ENCODE measurements at regions not wholly inside any gene's neighbourhood (a gene's known extent, or its start where the extent isn't known, plus 50 kb on each side); places are given as distances from the start of the nearest gene placed in this dataset.

DNA sequence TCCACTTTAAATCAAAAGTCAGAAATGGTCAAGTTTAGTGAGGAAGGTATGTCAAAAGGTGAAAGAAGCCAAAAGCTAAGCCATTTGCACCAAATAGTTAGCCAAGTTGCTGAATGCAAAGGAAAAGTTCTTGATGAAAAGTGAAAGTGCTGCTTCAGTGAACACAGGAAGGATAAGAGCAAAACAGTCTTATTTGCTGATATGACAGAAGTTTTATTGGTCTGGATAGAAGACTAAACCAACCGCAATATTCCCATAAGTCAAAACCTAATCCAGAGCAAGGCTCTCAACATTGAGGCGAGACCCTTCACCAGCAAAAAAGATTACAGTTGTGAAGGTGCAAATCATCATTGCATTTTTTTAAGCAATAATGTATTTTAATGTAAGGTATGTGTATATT lies 496.5 kb upstream of the LRATD1 start:
- TF ChIP-seq, protein P1, sequence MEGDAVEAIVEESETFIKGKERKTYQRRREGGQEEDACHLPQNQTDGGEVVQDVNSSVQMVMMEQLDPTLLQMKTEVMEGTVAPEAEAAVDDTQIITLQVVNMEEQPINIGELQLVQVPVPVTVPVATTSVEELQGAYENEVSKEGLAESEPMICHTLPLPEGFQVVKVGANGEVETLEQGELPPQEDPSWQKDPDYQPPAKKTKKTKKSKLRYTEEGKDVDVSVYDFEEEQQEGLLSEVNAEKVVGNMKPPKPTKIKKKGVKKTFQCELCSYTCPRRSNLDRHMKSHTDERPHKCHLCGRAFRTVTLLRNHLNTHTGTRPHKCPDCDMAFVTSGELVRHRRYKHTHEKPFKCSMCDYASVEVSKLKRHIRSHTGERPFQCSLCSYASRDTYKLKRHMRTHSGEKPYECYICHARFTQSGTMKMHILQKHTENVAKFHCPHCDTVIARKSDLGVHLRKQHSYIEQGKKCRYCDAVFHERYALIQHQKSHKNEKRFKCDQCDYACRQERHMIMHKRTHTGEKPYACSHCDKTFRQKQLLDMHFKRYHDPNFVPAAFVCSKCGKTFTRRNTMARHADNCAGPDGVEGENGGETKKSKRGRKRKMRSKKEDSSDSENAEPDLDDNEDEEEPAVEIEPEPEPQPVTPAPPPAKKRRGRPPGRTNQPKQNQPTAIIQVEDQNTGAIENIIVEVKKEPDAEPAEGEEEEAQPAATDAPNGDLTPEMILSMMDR (IDR thresholded peaks at IDR 0.05; ENCODE audit: low read depth, low read length, poor library complexity, severe bottlenecking), result no peak
- TF ChIP-seq EZH2phosphoT487 (IDR thresholded peaks at IDR 0.05; ENCODE audit: borderline replicate concordance, low read length), result no peak

All from DOHH2 (cell line).